ENCODE measurements at regions not wholly inside any gene's neighbourhood (a gene's known extent, or its start where the extent isn't known, plus 50 kb on each side); places are given as distances from the start of the nearest gene placed in this dataset.

- DNase-seq, result peak in 1 of 2 experiments; percentile 7
These were observed 123.5 kb upstream of the ZFHX3 start for GRCh38 chr16:73171380-73171779.

GRCh38 chr16:73170612-73171038, 122.7 kb upstream of the ZFHX3 start:
- DNase-seq, result no peak

- no peak for DNase-seq
These were observed 119.1 kb upstream of the ZFHX3 start for GRCh38 chr16:73166947-73167550.

GRCh38 chr16:73166441-73166851, 118.5 kb upstream of the ZFHX3 start:
- DNase-seq, result no peak

- DNase-seq, result no peak
These were observed 115.4 kb upstream of the ZFHX3 start for GRCh38 chr16:73163238-73163815.

GRCh38 chr16:73161977-73162376, 114.0 kb upstream of the ZFHX3 start:
- no peak for DNase-seq

GRCh38 chr16:73159296-73159695, 111.4 kb upstream of the ZFHX3 start:
- DNase-seq, result no peak

GRCh38 chr16:73157861-73158260, 109.9 kb upstream of the ZFHX3 start:
- no peak for DNase-seq

- DNase-seq, result no peak
These were observed 106.3 kb upstream of the ZFHX3 start for GRCh38 chr16:73154063-73154870.

- no peak for DNase-seq
These were observed 104.6 kb upstream of the ZFHX3 start for GRCh38 chr16:73152386-73153125.

GRCh38 chr16:73151941-73152340, 104.0 kb upstream of the ZFHX3 start:
- DNase-seq, result no peak

- no peak for DNase-seq
These were observed 103.3 kb upstream of the ZFHX3 start for GRCh38 chr16:73151225-73151624.

- DNase-seq, result no peak
These were observed 102.9 kb upstream of the ZFHX3 start for GRCh38 chr16:73150786-73151185.

- no peak for DNase-seq
These were observed 101.4 kb upstream of the ZFHX3 start for GRCh38 chr16:73149334-73149733.

- no peak for DNase-seq
These were observed 100.0 kb upstream of the ZFHX3 start for GRCh38 chr16:73147958-73148357.

- no peak for DNase-seq
These were observed 97.4 kb upstream of the ZFHX3 start for GRCh38 chr16:73145166-73145880.

GRCh38 chr16:73143576-73144422, 95.9 kb upstream of the ZFHX3 start:
- no peak for DNase-seq

GRCh38 chr16:73143002-73143401, 95.1 kb upstream of the ZFHX3 start:
- no peak for DNase-seq

- DNase-seq, result no peak
These were observed 94.3 kb upstream of the ZFHX3 start for GRCh38 chr16:73142053-73142854.

- no peak for DNase-seq
These were observed 93.0 kb upstream of the ZFHX3 start for GRCh38 chr16:73140929-73141328.
